ENCODE measurements at regions not wholly inside any gene's neighbourhood (a gene's known extent, or its start where the extent isn't known, plus 50 kb on each side); places are given as distances from the start of the nearest gene placed in this dataset.
A peak's percentile ranks its signal among the peaks of the same experiment; 100 is the strongest.
"Not testable (repeated sequence)": the region's sequence is repeated elsewhere in the genome, so short reads cannot be mapped to it uniquely, and the experiment has no call there.

GRCh38 chrX:40853004-40853815 is 117.9 kb upstream of the MED14 start:
- DNase-seq, result no peak

- no peak for DNase-seq
Observed at GRCh38 chrX:40853816-40854123, 118.4 kb upstream of the MED14 start.

GRCh38 chrX:40854242-40854641 is 118.9 kb upstream of the MED14 start:
- DNase-seq, result no peak

GRCh38 chrX:40855411-40855810 is 120.1 kb upstream of the MED14 start:
- no peak for DNase-seq

- no peak for DNase-seq
Observed at GRCh38 chrX:40855932-40856515, 120.7 kb upstream of the MED14 start.

DNA sequence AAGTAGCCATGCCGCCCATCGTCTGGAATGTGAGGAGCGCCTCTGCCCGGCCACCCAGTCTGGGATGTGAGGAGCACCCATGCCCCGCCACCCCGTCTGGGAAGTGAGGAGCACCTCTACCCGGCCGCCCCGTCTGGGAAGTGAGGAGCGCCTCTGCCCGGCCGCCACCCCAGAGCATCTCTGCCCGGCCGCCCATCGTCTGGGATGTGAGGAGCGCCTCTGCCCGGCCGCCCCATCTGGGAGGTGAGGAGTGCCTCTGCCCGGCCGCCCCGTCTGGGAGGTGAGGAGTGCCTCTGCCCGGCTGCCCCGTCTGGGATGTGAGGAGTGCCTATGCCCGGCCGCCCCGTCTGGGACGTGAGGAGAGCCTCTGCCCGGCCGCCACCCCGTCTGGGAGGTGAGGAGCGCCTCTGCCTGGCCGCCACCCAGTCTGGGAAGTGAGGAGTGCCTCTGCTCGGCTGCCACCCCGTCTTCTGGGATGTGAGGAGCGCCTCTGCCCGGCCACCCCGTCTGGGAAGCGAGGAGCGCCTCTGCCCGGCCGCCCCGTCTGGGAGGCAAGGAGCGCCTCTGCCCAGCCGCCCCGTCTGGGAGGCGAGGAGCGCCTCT is 126.7 kb upstream of the MED14 start:
- not testable (repeated sequence) for DNase-seq

DNA sequence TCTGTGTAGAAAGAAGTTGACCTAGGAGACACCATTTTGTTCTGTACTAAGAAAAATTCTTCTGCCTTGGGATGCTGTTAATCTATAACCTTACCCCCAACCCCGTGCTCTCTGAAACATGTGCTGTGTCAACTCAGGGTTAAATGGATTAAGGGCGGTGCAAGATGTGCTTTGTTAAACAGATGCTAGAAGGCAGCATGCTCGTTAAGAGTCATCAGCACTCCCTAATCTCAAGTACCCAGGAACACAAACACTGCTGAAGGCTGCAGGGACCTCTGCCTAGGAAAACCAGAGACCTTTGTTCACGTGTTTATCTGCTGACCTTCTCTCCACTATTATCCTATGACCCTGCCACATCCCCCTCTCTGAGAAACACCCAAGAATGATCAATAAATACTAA is 127.9 kb upstream of the MED14 start:
- DNase-seq, result not testable (repeated sequence)

- no peak for DNase-seq
Observed at GRCh38 chrX:40863671-40864070, 128.3 kb upstream of the MED14 start.

DNA sequence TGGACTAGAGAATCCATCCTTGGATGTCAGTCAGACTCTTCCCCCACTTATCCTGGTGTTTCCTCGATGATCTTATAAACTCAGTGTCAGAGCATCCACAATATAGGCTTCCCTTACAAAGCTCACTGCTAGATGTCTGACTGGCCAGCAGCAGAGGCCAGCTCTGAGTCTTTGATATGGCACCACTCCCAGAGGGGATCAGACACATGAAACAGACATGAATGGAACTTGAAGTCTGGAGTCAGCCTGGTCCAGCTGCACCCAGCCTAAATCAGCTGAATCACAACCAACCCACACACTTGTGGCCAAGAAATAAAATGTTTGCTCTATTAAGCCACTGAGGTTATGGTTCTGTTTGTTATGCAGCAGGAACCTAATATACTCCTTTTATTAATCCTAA is 129.6 kb upstream of the MED14 start:
- DNase-seq, result no peak

DNA sequence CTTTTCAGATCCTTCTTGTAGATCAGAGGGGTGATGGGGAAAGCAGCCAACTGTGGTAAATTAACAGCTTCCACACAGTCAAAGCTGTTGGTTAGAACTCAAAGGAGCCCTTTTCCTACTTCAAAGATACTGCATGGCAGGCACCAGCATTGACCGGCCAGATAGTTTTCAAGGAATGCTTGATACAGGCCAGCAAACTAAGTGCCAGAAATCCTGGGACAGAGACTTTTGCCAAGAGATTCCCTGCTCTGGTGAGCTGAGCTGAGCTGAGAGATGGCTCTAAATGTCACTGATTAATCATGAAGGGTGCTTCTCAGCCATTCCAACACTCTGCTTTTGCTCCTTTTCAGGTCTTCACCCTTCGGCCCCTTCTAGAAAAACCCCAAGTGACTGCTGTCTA is 131.6 kb upstream of the MED14 start:
- no peak for DNase-seq

- DNase-seq, result no peak
Observed at GRCh38 chrX:40867352-40867751, 132.0 kb upstream of the MED14 start.

GRCh38 chrX:40868868-40869267 is 133.5 kb upstream of the MED14 start:
- no peak for DNase-seq

DNA sequence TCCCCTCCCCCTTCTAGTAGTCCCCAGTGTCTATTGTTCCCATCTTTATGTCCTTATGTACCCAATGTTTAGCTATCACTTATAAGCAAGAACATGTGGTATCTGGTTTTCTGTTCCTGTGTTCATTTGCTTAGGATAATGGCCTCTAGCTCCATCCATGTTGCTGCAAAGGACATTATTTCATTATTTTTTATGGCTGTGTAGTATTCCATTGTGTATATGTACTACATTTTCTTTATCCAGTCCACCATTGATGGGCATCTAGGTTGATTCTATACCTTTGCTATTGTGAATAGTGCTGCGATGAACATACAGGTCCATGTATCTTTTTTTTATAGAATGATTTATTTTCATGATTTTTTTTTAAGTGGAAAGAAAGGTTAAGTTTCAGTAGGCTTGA is 135.6 kb upstream of the MED14 start:
- not testable (repeated sequence) for DNase-seq

DNA sequence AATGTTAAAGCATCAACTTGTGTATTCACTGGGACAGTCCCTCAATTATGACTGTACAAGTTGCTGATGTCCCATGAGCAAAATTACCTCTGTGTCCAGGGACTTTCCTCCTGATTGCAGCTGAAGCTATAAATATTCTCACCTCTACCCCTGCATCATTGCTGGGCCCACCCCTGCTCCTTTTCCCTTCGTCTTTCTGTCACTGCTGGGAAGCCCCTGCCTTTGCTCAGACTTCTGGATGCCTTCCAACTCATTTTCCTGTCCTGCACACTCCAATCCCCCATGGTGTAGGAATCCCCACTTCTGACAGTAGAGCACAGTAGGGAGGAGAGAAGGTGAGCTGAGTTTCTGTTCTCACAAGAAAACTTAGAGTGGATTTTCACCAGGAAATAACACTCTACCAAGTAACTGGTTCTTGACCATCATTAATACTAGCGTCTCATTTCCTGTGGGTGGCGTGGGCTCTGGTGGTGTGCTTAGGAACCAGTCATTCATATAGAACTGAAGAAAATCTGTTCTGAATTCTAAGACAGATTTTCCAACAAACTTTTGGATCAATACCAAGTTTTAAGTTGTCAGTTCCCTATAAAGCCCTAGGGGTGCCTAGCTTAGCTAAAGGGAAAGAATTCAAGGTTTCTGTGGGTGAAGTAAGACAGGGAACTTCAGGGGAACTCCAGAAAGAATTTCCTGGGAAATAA is 136.2 kb upstream of the MED14 start:
- DNase-seq, result peak; percentile 3

DNA sequence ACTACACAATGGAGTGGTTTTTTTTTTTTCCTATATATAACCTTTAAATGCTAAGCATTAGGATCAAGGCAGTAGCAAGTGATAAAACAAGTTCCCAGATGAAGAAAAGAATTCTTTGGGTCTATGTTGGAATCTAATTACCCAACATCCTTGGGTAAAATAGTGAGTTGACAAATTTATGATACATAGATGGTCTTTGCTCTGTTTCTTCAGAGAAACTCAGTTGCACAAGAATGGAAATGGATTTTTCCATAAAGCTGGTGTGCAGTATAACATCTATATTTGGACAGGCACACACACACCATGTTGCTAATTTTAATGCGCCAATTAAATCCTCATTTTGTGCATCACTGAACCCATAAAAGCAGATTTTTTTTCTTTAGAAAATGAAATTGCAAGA is 137.0 kb upstream of the MED14 start:
- no peak for DNase-seq

DNA sequence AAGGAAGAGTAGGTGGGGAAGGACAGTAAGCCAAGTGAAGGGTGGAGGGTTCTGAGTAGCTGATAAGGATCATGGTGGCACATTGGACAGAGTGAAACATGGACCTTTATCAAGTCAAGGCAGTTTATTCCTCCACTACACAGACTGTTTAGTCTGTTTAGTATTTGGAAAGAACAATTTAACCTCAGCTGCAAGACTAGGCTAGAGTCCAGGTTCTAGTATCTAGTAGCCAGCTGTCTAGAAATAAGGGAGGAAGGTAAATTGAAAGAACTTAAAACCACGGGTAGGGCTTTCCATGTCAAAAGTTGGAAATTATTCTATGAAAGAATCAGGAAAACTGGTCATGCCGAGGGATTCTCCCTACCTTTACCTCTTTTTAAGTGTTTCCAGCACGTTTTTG is 140.1 kb upstream of the MED14 start:
- DNase-seq, result no peak

GRCh38 chrX:40877887-40878286 is 142.5 kb upstream of the MED14 start:
- DNase-seq, result peak; percentile 23

DNA sequence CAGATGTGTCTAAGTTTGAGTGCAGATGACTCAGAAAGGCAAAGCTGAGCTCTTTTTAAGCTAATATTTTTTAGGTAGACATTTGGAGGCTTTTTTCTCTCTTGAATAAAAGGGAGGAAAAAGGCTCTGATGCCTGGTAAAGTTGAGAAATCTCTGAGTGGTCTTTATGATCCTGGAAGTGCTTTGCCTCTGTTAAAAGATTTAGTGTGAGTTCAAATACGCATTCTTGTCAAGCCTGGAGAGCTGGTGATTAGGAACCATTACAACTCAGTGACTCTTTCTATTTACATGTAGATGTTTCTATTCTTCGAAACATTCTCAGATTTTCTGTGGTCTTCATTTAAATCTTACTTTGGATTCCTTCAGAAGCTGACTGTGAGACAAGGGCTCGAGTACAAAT is 143.4 kb upstream of the MED14 start:
- DNase-seq, result no peak

DNA sequence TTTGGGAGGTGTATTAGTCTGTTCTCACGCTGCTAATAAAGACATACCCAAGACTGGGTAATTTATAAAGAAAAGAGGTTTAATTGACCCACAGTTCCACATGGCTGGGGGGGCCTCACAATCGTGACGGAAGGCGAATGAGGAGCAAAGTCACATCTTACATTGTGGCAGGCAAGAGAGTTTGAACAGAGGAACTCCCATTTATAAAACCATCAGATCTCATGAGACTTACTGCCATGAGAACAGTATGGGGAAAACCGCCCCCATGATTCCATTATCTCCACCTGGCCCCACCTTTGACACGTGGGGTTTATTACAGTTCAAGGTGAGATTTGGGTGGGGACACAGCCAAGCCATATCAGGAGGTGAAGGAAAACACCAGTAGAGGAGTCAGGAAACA is 143.8 kb upstream of the MED14 start:
- DNase-seq, result not testable (repeated sequence)

DNA sequence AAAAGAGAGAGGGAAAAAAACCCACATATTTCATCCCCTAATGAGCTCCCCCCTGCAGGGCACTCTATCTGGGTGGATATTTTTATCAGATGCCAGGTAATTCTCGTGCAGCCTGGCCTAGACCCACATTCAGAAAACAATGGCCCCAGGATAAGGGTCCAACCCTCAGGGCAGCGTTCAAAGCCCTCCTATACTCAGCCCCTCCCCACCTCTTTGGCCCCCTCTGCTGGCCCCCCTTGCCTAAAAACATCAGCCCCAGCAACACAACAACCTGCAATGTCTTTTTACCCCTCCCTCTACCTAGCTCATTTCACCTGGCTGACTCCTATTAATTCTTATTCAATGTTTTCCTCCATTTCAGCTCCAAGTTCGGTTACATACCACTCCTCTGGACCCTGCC is 145.4 kb upstream of the MED14 start:
- no peak for DNase-seq

DNA sequence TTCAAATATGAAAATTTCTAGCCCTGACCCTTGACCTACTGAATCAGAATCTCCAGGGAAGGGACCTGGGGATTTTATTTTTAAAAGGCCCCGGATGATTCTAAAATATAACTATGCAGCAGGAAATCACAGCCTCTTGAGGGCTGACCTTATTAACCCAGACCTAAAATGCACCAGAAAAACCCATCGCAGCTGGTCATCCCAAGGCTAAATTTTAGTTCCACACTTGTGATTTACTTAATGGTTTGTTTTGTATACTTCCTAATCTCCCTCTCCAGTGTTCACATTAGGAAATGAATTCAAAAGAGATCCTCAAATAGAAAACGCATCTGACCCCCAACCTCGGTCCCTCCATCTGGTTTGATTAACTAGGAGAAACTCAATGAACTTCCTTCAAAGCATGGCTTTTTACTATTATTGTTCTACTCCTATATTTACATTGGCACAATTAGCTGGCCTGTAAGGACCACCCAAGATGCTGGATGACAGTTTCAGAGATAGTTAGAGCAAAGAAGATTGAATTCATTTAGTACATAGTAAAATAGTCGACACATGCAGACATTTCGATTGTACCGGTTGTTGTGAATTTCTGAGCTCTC is 147.8 kb upstream of the MED14 start:
- no peak for DNase-seq

- DNase-seq, result no peak
Observed at GRCh38 chrX:40885989-40886388, 150.6 kb upstream of the MED14 start.

GRCh38 chrX:40887476-40887875 is 152.1 kb upstream of the MED14 start:
- DNase-seq, result no peak

- no peak for DNase-seq
Observed at GRCh38 chrX:40891798-40892197, 156.5 kb upstream of the MED14 start.
